Fibroblast of skin of left quadriceps (primary cell): ENCODE measurements at regions not wholly inside any gene's neighbourhood (a gene's known extent, or its start where the extent isn't known, plus 50 kb on each side); places are given as distances from the start of the nearest gene placed in this dataset.

Source experiments
- DNase-seq, 2 experiments: peaks; one replicate each; pipeline ENCODE4 v3.0.0-alpha.2; 2013; ENCODE audit warnings: low read depth in 2 of 2

DNA sequence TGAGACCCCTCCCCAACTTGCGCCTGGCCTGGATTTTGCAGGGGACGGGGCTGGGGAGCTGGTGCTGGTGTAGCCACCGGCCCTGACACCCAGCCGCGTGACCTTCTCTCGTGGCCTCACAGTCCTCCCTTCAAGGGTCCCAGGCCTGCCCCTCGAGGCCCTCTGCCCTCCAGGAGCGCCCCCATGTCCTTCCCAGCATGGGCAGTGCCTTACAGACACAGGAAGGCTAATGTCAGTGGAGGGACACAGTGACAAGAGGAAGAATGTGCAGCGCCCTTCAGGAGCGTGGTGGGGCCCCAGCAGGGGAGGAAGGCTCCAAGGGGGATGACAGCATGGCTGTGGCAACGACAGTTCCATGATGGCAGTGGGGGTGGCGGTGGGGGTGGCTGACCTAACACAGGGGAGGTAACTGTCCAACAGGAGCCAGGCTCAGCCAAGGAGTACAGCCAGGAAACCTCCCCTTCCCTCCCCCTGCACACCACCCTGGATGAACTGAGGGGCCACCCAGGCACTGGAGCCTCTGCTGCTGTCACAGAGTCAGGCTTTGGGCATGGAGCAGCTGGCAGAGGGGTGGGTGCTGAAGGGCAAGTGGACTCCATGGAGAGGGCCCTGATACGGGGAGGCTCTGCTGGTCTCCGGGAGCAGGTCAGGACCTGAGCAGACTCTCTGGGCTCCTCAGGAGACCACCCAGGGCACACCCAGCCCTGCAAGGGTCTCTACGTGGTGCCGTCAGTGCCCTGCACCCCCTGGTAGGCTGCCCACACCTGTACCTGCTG is 76.0 kb upstream of the RET start:
- DNase-seq, result no peak

DNA sequence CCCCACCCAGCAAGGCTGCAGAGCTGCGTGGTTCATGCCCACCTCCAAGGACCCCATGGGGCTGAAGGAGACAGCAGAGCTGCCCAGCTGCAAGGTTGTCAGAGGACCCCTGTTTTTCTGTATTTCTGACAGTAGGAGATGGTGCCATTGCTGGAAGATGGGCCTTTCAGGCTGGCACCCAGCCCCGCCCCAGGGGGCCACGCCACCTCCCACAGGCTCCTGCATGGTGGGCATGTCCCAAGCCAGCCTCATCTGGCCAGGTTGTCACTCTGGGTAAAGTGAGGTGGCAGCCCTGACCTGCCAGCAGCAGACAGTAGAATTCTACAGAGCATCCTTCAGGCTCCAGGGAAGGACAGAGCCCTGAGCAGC is 75.5 kb upstream of the RET start:
- no peak for DNase-seq

DNA sequence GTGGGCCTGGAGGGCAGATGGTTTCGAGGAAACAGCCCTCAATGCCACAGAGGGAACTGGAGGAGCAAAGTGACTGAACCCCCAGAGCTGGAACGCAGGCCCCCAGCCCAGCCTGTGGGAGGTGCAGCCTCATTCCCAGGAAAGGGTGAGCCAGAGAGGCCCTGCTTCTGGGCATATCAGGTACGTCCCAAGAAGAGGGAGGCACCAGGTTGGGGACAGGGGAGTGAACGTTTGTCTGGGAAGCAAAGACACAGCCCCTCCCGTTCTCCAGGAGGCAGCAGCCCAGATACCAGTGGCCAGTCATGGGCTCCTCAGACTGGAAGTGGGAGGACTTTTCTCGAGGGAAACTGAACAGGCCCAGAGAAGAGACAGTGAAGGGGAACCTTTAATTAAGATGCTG is 74.3 kb upstream of the RET start:
- no peak for DNase-seq

DNA sequence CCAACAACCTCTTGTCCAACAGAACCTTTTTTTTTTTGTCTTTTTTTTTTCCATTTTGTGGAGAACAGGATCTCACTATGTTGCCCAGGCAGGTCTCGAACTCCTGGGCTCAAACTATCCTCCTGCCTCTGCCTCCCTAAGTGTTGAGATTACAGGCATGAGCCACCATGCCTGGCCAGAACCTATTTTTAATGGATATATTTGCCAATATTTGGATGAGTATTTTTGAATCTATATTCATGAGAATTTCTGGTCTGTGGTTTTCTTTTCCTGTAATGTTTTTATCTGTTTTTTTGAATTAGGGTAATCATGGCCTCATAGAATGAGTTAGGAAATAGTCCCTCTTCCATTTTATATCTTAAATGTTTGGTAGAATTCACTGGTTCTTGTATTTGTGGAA is 70.4 kb upstream of the RET start:
- no peak for DNase-seq

DNA sequence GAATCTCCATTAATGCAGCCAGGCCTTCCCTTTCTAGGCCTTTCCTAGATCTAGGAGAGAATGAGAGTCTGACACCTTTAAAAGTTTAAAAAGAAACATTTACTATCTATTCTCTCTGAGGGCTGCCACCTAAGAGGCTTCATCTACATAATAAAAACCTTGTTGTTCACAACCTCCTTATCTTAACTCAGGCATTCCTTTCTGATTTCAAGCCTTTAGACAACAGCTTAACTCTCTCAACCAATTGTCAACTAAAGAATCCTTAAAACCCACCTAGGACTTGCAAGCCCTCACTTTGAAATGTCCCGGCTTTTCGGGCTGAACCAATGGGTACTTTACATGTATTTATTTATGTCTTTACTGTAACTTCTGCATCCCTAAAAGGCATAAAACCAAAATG is 64.3 kb upstream of the RET start:
- DNase-seq, result no peak

DNA sequence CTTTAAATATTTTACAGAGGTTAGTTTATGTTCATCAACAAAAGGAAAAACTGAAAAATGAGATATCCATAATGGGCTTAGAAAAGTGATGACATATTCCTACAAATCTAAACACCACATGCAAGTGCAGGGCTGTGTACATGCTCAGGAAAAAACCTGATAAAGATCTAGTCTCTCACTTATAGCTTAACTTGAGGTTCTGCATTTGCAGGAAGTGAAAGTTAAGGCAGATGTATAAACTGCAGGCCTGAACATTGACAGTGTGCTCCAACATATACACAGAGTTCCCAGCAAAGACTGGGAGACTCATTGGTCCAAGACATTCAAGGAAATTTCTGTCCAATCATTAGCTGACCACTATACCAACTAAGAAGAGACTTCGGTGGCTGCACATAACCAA is 63.8 kb upstream of the RET start:
- DNase-seq, result no peak

DNA sequence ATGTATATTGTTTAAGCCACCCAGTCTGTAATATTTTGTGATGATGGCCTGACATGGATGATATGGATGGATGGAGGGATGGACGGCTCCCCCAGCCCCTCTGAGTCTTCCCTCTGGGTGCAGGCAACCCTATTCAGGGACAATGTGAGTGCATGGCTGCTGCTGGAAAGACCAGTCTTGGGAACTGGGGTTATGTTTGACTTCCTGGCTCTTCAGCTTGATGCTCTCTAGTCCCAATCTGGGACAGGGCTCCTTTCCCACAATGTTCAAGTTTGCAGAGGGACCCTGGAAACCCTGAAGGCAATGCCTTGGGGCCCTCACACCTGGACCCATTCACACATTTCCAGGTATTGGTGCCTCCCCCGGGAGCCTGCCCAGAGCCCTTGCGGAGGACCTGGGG is 52.3 kb upstream of the RET start:
- DNase-seq, result no peak

DNA sequence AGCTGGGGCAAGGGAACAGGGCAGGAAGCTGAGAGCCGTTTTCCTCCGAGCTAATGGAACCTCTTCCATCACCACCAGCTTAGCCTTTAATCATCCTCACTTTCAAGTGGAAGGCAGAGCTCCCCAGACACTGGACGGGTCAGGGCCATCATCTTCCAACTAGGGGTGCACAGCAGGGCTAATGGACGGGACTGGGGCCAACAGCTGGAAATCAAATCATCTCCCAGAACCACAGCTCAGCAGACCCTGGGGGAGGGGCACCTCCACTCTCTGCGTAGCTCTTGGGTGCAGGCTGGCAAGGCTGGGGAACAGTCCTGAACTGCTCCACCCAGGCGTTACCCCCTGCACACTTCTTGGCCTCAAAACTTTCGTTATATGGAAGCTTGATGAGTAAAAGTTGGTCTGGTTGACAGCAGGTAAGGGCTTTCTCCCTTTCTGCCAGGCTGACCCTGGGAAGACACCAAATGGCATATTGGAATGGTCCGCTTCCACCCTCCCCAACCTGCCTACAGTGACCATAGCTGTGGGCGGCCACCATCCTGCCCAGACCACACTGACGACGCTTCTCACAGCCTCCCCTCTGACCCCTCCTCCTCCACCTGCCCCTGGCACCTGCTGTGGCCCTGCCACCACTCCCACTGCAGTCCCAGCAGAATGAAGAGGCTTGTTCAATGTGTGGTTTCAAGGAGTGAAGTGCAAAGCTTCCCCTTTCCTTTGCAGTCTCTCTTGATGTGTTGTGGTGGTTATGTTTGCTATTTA is 51.7 kb upstream of the RET start:
- no peak for DNase-seq

DNA sequence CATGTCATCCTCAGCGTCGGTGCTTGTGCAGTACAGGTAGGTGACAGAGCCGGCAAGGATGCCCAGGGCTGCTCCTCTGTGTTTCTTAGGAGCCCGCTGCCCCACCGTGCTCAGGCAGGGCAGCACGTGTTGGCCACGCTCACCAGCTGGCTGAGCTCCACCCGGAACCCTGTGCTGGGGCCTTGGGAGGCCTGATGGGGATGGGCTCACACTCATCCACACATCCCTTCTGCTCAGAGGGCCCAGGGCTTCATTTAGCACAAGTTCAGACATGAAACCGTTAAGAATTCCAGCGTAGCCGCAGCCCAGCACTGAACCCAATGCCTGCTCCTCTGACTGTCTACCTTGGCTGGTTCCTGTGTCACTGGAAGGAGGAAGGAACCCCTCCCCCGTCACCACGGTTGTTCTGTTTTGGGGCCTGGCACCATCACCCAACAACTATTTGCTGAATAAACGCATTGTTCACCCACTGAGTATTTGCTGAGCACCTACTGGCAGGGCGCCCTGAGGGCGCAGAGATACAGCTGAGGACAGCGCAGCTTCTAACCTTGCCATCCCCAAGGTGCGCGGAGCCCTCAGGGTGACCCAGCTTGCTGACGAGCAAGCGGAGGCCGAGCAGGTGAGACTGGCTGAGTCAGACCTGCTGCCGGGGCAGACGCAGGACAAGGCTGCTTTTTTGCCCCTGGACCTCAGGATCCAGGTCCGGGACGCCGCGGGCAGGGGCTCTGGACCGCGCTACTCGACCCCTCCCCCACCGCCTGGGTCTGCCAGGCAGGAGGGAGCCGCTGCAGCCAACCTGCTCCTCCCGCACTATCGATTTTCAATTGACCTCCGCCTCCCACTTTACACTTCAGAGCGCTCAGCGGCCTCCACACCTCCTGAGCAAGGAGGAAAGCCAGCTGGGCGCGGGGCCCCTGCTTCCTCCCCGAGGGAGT is 50.6 kb upstream of the RET start:
- no peak for DNase-seq
